ENCODE measurements at regions not wholly inside any gene's neighbourhood (a gene's known extent, or its start where the extent isn't known, plus 50 kb on each side); places are given as distances from the start of the nearest gene placed in this dataset.

DNA sequence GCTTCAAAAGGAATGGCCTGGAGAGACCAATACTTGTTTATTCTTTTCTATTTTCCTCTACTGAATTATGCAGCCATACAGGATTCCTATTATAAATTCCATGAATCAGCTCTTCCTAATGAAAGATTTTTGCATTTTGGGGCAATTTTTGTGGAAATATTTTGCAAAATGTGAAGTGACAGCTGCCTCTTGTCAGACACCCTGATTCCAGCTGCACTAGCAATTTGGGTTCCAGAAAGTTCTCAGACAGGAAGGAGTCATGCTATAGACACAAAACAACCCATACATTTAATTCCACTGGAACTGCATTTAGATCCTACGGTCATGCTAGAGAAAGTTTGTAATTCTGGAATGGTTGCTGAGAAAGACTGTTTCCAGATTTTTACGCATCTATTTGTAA, 119.5 kb downstream of the XCL2 start:
- no peak overlapping the region for H3K27ac Mint-ChIP-seq

DNA sequence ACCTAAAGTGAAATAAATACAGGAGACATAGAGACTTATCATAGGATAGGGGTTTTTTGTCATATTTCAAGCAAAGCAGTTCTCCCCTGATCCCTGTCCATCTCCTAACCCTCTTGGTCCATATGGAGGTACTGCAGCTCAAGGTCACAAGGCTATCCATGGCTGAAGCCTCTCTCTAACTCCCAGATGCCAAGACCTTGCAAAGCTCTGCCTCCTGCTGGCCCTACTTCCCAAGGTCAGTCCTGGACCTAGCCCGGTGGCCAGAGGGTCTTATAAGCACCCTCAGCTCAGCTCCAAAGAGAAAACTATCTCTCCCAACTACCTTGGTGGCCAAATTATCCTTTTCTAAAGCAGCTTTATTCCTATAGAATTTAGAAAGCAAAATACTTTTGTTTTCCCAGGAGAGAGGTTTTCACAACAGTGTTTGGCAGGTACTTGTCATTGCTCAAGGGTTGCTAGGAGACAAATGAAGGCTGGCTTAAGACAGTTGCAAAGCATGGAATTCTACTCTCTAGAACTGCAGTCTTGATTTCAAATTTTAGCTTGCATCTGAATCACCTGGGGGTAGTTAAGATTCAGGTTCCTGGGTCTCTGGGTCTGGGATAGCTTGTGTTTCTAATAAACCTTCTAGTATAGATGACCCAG, 121.5 kb downstream of the XCL2 start:
- Histone ChIP-seq H3K27ac (ENCODE audit: low read depth in 1 of 2, low read length in 2 of 2) (no peak overlapping the region), H4K20me1 (ENCODE audit: insufficient read depth, low read length) (no peaks in the 10 kb centered on the region), H3K36me3 (replicated peaks in 1 of 2; ENCODE audit: control insufficient read depth in 1 of 2, insufficient read depth in 2 of 2, low read length in 2 of 2) (no peaks in the 10 kb centered on the region), H3K79me2 (ENCODE audit: insufficient read depth, low read length) (no peaks in the 10 kb centered on the region), H3K9ac (ENCODE audit: insufficient read depth, low read length, poor library complexity, severe bottlenecking) (no peak overlapping the region), H3K4me1 (ENCODE audit: control insufficient read depth in 1 of 2, insufficient read depth in 2 of 2, low read length in 2 of 2) (peaks cover 0 to 5% of the 10 kb centered on the region in 2 donors), H3K4me2 (replicated peaks; ENCODE audit: extremely low read depth, low read length, poor library complexity, severe bottlenecking) (no peak overlapping the region), H3K4me3 (replicated peaks in 1 of 3; ENCODE audit: low read depth in 2 of 3, low read length in 3 of 3) (no peak overlapping the region), H3K9me3 (replicated peaks in 1 of 2; ENCODE audit: control insufficient read depth in 1 of 2, insufficient read depth in 1 of 2, low read length in 2 of 2) (no peaks in the 10 kb centered on the region), H2AFZ (ENCODE audit: insufficient read depth, low read depth, low read length, poor library complexity, severe bottlenecking) (no peak overlapping the region), H3K27me3 (ENCODE audit: control insufficient read depth in 2 of 2, insufficient read depth in 2 of 2, low read length in 2 of 2) (no peaks in the 10 kb centered on the region)
- H3K27me3 Mint-ChIP-seq (ENCODE audit: low read depth in 3 of 3) = no peaks in the 10 kb centered on the region
- no peak overlapping the region for H3K4me3 Mint-ChIP-seq
- intact Hi-C loops (cut with micrococcal nuclease) = no loop called here
- H3K4me1 Mint-ChIP-seq = peaks cover 6% of the 10 kb centered on the region
- no CpG with 5 or more reads among the region's 1 CpG for WGBS (ENCODE audit: insufficient coverage)
- DNase-seq = no peak
- H3K9me3 Mint-ChIP-seq = peaks cover 0 to 2% (median 0%) of the 10 kb centered on the region in 7 donors
- TF ChIP-seq, protein P1, sequence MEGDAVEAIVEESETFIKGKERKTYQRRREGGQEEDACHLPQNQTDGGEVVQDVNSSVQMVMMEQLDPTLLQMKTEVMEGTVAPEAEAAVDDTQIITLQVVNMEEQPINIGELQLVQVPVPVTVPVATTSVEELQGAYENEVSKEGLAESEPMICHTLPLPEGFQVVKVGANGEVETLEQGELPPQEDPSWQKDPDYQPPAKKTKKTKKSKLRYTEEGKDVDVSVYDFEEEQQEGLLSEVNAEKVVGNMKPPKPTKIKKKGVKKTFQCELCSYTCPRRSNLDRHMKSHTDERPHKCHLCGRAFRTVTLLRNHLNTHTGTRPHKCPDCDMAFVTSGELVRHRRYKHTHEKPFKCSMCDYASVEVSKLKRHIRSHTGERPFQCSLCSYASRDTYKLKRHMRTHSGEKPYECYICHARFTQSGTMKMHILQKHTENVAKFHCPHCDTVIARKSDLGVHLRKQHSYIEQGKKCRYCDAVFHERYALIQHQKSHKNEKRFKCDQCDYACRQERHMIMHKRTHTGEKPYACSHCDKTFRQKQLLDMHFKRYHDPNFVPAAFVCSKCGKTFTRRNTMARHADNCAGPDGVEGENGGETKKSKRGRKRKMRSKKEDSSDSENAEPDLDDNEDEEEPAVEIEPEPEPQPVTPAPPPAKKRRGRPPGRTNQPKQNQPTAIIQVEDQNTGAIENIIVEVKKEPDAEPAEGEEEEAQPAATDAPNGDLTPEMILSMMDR (IDR thresholded peaks at IDR 0.05) = no peak
- no peak overlapping the region for H3K27ac Mint-ChIP-seq
- no peaks in the 10 kb centered on the region for H3K36me3 Mint-ChIP-seq

More for the DNA sequence above, 119.5 kb downstream of the XCL2 start:
- TF ChIP-seq, protein P1 (IDR thresholded peaks at IDR 0.05) = no peak
- 100% methylated on average over 1 of the region's 2 CpGs for WGBS (ENCODE audit: insufficient coverage)
- no peak overlapping the region for H3K4me3 ChIP-seq (replicated peaks in 1 of 3; ENCODE audit: low read depth in 2 of 3, low read length in 3 of 3)
- H3K79me2 ChIP-seq (ENCODE audit: insufficient read depth, low read length) = no peaks in the 10 kb centered on the region
- H3K4me1 ChIP-seq (ENCODE audit: control insufficient read depth in 1 of 2, insufficient read depth in 2 of 2, low read length in 2 of 2) = peaks cover 0 to 5% of the 10 kb centered on the region in 2 donors
- H3K27ac ChIP-seq (ENCODE audit: low read depth in 1 of 2, low read length in 2 of 2) = no peak overlapping the region
- Mint-ChIP-seq H3K4me1 (peaks cover 8% of the 10 kb centered on the region), H3K36me3 (no peaks in the 10 kb centered on the region), H3K27me3 (ENCODE audit: low read depth in 3 of 3) (no peaks in the 10 kb centered on the region), H3K4me3 (no peak overlapping the region), H3K9me3 (no peaks in the 10 kb centered on the region)
- H2AFZ ChIP-seq (ENCODE audit: insufficient read depth, low read depth, low read length, poor library complexity, severe bottlenecking) = no peak overlapping the region
- H4K20me1 ChIP-seq (ENCODE audit: insufficient read depth, low read length) = no peaks in the 10 kb centered on the region
- intact Hi-C loops (cut with micrococcal nuclease) = no loop called here
- H3K9ac ChIP-seq (ENCODE audit: insufficient read depth, low read length, poor library complexity, severe bottlenecking) = no peak overlapping the region
- H3K36me3 ChIP-seq (replicated peaks in 1 of 2; ENCODE audit: control insufficient read depth in 1 of 2, insufficient read depth in 2 of 2, low read length in 2 of 2) = no peaks in the 10 kb centered on the region
- no peak overlapping the region for H3K4me2 ChIP-seq (replicated peaks; ENCODE audit: extremely low read depth, low read length, poor library complexity, severe bottlenecking)
- no peaks in the 10 kb centered on the region for H3K9me3 ChIP-seq (replicated peaks in 1 of 2; ENCODE audit: control insufficient read depth in 1 of 2, insufficient read depth in 1 of 2, low read length in 2 of 2)
- no peak for DNase-seq
- H3K27me3 ChIP-seq (ENCODE audit: control insufficient read depth in 2 of 2, insufficient read depth in 2 of 2, low read length in 2 of 2) = no peaks in the 10 kb centered on the region

Data from CD14-positive monocyte (primary cell).